ENCODE measurements at regions not wholly inside any gene's neighbourhood (a gene's known extent, or its start where the extent isn't known, plus 50 kb on each side); places are given as distances from the start of the nearest gene placed in this dataset.

DNA sequence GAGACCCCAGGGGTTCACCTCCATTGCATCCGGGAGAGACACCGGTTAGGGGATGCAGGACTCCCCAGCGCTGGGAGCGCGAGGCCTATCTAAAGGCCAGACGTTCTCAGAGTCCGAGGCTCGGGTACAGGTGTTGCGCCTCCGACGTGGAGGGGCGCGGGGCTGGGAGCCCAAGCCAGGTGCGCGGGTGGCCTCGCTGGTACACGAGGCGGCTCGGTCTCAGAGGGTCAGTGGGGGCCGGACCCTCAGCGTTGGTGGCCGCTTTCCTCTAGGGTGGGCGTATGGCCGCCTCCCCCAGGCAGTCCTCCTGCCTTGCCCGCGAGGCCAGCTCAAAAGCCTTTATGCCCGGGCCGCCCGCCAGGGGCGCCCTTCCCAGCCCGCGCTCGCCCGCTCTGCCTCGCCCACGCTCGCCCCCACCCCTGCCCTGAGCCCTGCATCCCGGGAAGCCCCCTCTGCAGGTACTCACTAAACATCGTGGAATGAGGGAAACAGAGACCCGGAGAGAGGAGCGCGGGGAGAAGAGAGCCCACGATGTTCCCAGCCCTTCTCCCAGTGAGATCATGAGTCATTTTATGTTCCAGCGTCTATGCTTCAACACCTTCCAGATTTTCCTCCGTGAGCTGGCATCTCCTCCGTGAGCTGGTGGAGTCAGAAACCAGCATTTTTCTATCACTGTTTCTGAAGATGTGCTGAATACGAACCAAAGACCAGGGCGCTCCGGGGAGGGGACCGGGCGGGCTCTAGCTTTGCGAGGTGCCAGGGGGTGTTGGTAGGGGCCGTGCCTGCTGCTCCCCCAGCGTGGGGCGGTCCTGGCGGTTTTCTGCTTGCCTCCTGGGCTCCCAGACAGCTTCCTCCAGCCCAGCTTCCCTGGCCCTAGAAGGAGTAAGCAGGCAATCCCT lies 73.8 kb downstream of the DIO3 start (continued):
- TF ChIP-seq, protein P1, sequence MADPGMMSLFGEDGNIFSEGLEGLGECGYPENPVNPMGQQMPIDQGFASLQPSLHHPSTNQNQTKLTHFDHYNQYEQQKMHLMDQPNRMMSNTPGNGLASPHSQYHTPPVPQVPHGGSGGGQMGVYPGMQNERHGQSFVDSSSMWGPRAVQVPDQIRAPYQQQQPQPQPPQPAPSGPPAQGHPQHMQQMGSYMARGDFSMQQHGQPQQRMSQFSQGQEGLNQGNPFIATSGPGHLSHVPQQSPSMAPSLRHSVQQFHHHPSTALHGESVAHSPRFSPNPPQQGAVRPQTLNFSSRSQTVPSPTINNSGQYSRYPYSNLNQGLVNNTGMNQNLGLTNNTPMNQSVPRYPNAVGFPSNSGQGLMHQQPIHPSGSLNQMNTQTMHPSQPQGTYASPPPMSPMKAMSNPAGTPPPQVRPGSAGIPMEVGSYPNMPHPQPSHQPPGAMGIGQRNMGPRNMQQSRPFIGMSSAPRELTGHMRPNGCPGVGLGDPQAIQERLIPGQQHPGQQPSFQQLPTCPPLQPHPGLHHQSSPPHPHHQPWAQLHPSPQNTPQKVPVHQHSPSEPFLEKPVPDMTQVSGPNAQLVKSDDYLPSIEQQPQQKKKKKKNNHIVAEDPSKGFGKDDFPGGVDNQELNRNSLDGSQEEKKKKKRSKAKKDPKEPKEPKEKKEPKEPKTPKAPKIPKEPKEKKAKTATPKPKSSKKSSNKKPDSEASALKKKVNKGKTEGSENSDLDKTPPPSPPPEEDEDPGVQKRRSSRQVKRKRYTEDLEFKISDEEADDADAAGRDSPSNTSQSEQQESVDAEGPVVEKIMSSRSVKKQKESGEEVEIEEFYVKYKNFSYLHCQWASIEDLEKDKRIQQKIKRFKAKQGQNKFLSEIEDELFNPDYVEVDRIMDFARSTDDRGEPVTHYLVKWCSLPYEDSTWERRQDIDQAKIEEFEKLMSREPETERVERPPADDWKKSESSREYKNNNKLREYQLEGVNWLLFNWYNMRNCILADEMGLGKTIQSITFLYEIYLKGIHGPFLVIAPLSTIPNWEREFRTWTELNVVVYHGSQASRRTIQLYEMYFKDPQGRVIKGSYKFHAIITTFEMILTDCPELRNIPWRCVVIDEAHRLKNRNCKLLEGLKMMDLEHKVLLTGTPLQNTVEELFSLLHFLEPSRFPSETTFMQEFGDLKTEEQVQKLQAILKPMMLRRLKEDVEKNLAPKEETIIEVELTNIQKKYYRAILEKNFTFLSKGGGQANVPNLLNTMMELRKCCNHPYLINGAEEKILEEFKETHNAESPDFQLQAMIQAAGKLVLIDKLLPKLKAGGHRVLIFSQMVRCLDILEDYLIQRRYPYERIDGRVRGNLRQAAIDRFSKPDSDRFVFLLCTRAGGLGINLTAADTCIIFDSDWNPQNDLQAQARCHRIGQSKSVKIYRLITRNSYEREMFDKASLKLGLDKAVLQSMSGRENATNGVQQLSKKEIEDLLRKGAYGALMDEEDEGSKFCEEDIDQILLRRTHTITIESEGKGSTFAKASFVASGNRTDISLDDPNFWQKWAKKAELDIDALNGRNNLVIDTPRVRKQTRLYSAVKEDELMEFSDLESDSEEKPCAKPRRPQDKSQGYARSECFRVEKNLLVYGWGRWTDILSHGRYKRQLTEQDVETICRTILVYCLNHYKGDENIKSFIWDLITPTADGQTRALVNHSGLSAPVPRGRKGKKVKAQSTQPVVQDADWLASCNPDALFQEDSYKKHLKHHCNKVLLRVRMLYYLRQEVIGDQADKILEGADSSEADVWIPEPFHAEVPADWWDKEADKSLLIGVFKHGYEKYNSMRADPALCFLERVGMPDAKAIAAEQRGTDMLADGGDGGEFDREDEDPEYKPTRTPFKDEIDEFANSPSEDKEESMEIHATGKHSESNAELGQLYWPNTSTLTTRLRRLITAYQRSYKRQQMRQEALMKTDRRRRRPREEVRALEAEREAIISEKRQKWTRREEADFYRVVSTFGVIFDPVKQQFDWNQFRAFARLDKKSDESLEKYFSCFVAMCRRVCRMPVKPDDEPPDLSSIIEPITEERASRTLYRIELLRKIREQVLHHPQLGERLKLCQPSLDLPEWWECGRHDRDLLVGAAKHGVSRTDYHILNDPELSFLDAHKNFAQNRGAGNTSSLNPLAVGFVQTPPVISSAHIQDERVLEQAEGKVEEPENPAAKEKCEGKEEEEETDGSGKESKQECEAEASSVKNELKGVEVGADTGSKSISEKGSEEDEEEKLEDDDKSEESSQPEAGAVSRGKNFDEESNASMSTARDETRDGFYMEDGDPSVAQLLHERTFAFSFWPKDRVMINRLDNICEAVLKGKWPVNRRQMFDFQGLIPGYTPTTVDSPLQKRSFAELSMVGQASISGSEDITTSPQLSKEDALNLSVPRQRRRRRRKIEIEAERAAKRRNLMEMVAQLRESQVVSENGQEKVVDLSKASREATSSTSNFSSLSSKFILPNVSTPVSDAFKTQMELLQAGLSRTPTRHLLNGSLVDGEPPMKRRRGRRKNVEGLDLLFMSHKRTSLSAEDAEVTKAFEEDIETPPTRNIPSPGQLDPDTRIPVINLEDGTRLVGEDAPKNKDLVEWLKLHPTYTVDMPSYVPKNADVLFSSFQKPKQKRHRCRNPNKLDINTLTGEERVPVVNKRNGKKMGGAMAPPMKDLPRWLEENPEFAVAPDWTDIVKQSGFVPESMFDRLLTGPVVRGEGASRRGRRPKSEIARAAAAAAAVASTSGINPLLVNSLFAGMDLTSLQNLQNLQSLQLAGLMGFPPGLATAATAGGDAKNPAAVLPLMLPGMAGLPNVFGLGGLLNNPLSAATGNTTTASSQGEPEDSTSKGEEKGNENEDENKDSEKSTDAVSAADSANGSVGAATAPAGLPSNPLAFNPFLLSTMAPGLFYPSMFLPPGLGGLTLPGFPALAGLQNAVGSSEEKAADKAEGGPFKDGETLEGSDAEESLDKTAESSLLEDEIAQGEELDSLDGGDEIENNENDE (IDR thresholded peaks at IDR 0.05; ENCODE audit: insufficient replicate concordance, low read length): no peak
